ENCODE measurements at regions not wholly inside any gene's neighbourhood (a gene's known extent, or its start where the extent isn't known, plus 50 kb on each side); places are given as distances from the start of the nearest gene placed in this dataset.

DNA sequence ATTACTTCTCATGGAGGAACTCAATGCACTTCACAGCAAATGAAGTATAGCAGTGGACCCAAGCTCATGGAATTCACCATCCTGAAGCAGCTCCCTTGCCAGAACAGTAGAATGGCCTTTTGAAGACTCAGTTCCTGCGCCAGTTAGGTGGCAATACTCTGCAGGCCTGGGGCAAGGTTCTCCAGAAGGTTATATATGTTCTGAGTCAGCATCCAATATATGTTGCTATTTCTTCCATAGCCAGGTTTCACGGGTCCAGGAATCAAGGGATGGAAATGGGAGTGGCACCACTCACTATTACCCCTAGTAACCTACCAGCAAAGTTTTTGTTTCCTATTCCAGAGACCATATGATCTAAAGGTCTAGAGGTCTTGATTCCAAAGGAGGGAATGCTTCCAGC lies 56.4 kb upstream of the CNKSR3 start:
- TF ChIP-seq RAD21 (IDR thresholded peaks at IDR 0.05; ENCODE audit: low read length) = no peak
- TF ChIP-seq RFX5 (IDR thresholded peaks at IDR 0.05; ENCODE audit: low read length) = no peak
- no peak for TF ChIP-seq MXI1 (IDR thresholded peaks at IDR 0.05; ENCODE audit: low read depth, low read length)
- TF ChIP-seq, protein P1, sequence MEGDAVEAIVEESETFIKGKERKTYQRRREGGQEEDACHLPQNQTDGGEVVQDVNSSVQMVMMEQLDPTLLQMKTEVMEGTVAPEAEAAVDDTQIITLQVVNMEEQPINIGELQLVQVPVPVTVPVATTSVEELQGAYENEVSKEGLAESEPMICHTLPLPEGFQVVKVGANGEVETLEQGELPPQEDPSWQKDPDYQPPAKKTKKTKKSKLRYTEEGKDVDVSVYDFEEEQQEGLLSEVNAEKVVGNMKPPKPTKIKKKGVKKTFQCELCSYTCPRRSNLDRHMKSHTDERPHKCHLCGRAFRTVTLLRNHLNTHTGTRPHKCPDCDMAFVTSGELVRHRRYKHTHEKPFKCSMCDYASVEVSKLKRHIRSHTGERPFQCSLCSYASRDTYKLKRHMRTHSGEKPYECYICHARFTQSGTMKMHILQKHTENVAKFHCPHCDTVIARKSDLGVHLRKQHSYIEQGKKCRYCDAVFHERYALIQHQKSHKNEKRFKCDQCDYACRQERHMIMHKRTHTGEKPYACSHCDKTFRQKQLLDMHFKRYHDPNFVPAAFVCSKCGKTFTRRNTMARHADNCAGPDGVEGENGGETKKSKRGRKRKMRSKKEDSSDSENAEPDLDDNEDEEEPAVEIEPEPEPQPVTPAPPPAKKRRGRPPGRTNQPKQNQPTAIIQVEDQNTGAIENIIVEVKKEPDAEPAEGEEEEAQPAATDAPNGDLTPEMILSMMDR (IDR thresholded peaks at IDR 0.05) = no peak
- TF ChIP-seq EZH2phosphoT487 (IDR thresholded peaks at IDR 0.05; ENCODE audit: borderline replicate concordance, low read depth) = no peak
